ENCODE measurements at regions not wholly inside any gene's neighbourhood (a gene's known extent, or its start where the extent isn't known, plus 50 kb on each side); places are given as distances from the start of the nearest gene placed in this dataset.

- intact Hi-C loops (cut with micrococcal nuclease), result no loop called here
- CTCF ChIA-PET, result no interaction called here
These were observed 792.3 kb upstream of the NOVA1 start for GRCh38 chr14:27390155-27390554.

More at GRCh38 chr14:27390155-27390554, 792.3 kb upstream of the NOVA1 start:
- Histone ChIP-seq H2BK120ac (ENCODE audit: low read depth, low read length) (no peak overlapping the region), H2BK20ac (ENCODE audit: low read depth, low read length) (no peak overlapping the region), H3K9me3 (ENCODE audit: control insufficient read depth, insufficient read depth, low read length) (peaks cover 7% of the 10 kb centered on the region), H4K91ac (ENCODE audit: insufficient read depth, low read depth, low read length) (no peak overlapping the region), H3K4me2 (ENCODE audit: low read depth, low read length) (no peak overlapping the region), H2AFZ (replicated peaks; ENCODE audit: low read length, poor library complexity) (no peak overlapping the region), H3K79me1 (ENCODE audit: low read depth in 1 of 2, low read length in 2 of 2) (no peaks in the 10 kb centered on the region), H3K14ac (replicated peaks; ENCODE audit: low read depth, low read length) (no peak overlapping the region), H2BK5ac (ENCODE audit: low read depth, low read length, poor library complexity, severe bottlenecking) (no peak overlapping the region), H4K5ac (ENCODE audit: low read depth, low read length) (no peak overlapping the region), H3K56ac (ENCODE audit: extremely low read depth, insufficient read depth, low read length) (no peak overlapping the region), H3K4me3 (ENCODE audit: insufficient read depth, low read depth, low read length) (no peak overlapping the region), H3K27ac (ENCODE audit: insufficient read depth, low read length) (no peak overlapping the region), H2AK9ac (replicated peaks; ENCODE audit: low read depth, low read length, poor library complexity) (no peak overlapping the region), H2BK15ac (ENCODE audit: low read depth, low read length) (no peak overlapping the region), H4K20me1 (ENCODE audit: insufficient read depth, low read length) (no peaks in the 10 kb centered on the region), H3K4ac (ENCODE audit: low read depth, low read length) (no peak overlapping the region), H3K18ac (ENCODE audit: low read depth, low read length) (no peak overlapping the region), H2AK5ac (ENCODE audit: low read depth, low read length) (no peak overlapping the region), H3K9ac (ENCODE audit: low read depth, low read length) (no peak overlapping the region), H3K36me3 (ENCODE audit: control insufficient read depth, insufficient read depth, low read length) (no peaks in the 10 kb centered on the region), H3K23ac (ENCODE audit: low read depth, low read length) (no peak overlapping the region), H4K8ac (ENCODE audit: low read depth in 2 of 2, low read length in 2 of 2) (no peak overlapping the region), H3K27me3 (ENCODE audit: control insufficient read depth, insufficient read depth, low read length) (no peaks in the 10 kb centered on the region), H3K4me1 (ENCODE audit: control insufficient read depth, insufficient read depth, low read length) (no peaks in the 10 kb centered on the region), H3K9me1 (ENCODE audit: insufficient read depth, low read length) (no peaks in the 10 kb centered on the region)
- POLR2A ChIA-PET (ENCODE audit: unreplicated experiment), result no interaction called here
- no CpG with 5 or more reads among the region's 3 CpGs for WGBS, 2 experiments (ENCODE audit: extremely low coverage in 2 of 2, insufficient read length in 1 of 2)
- ATAC-seq (ENCODE audit: low read depth) (no peak), DNase-seq (no peak)
- in situ Hi-C loops (cut with MboI; ENCODE audit: low sequenced_read_pairs) (no loop called here), dilution Hi-C loops (cut with HindIII; ENCODE audit: low sequenced_read_pairs, unreplicated experiment) (no loop called here)
- BruUV-seq (replicated peaks), result no TSS peak
- TF ChIP-seq FOS (IDR thresholded peaks at IDR 0.05; ENCODE audit: low read depth, low read length) (no peak), CHD1 (IDR thresholded peaks at IDR 0.05; ENCODE audit: low read depth, low read length) (no peak), MAFK (IDR thresholded peaks at IDR 0.05; ENCODE audit: low read depth, low read length) (no peak), NFE2L2 (IDR thresholded peaks at IDR 0.05; ENCODE audit: low read depth, low read length) (no peak), USF2 (IDR thresholded peaks at IDR 0.05; ENCODE audit: low read depth, low read length) (no peak), CTCF (conservative IDR thresholded peaks at IDR 0.05; ENCODE audit: low read depth, low read length) (no peak), POLR2A (IDR thresholded peaks at IDR 0.05; ENCODE audit: low read depth, low read length) (no peak), CEBPB (IDR thresholded peaks at IDR 0.05; ENCODE audit: low read depth, low read length) (no peak), SMC3 (IDR thresholded peaks at IDR 0.05; ENCODE audit: low read depth, low read length) (no peak), ELK1 (IDR thresholded peaks at IDR 0.05; ENCODE audit: borderline replicate concordance, low read depth, low read length) (no peak), MAZ (IDR thresholded peaks at IDR 0.05; ENCODE audit: borderline replicate concordance, low read depth, low read length) (no peak)

All from IMR-90 (cell line).